Breast epithelium (tissue), 4 donors: ENCODE measurements at regions not wholly inside any gene's neighbourhood (a gene's known extent, or its start where the extent isn't known, plus 50 kb on each side); places are given as distances from the start of the nearest gene placed in this dataset.

Experiments used
- DNase-seq, 2 donors: peaks; one replicate each; pipeline ENCODE4 v3.0.0-alpha.2; 2019; ENCODE audit warnings: low spot score in 2 of 2
- H3K27ac ChIP-seq, 2 donors: fragments of 200-600 bp; sonication (generic) in 1 of 2; one replicate each; pipeline ENCODE4 v1.5.1; 2016 to 2019; ENCODE audit warnings: mild to moderate bottlenecking in 1 of 2
- H3K27me3 ChIP-seq, 2 donors: fragments of 200-600 bp; sonication (generic) in 1 of 2; one replicate each; pipeline versions ENCODE4 v1.5.1 to v1.6.0; 2017 to 2019; ENCODE audit warnings: control low read depth in 1 of 2, mild to moderate bottlenecking in 1 of 2
- H3K36me3 ChIP-seq: fragments of 200-600 bp; one replicate; pipeline ENCODE4 v1.5.1; 2019
- H3K4me1 ChIP-seq, 2 donors: fragments of 200-600 bp; sonication (generic); one replicate each; pipeline ENCODE4 v1.5.1; 2016 to 2019; ENCODE audit warnings: control low read depth in 1 of 2
- H3K4me3 ChIP-seq, 3 donors: fragments of 200-600 bp; sonication (generic); 1 replicate in 2 of 3; 2 replicates in 1 of 3; pipeline ENCODE4 v1.5.1; 2016 to 2019; ENCODE audit warnings: mild to moderate bottlenecking in 3 of 3, moderate library complexity in 2 of 3
- H3K9me3 ChIP-seq, 2 donors: fragments of 200-600 bp; sonication (generic) in 1 of 2; one replicate each; pipeline ENCODE4 v1.5.1; 2016 to 2019; ENCODE audit warnings: control low read depth in 1 of 2
- CTCF ChIP-seq, 3 donors: fragments of 450-650 bp; IDR thresholded peaks; one replicate each; pipeline ENCODE4 v1.5.1; 2016 to 2017; ENCODE audit warnings: antibody characterized with exemption in 3 of 3, mild to moderate bottlenecking in 3 of 3, moderate library complexity in 3 of 3
- POLR2A ChIP-seq: fragments of 450-650 bp; IDR thresholded peaks from one replicate; pipeline ENCODE4 v1.6.1; 2016; ENCODE audit warnings: antibody characterized with exemption, mild to moderate bottlenecking, moderate library complexity
- POLR2AphosphoS5 ChIP-seq, 3 donors: sonication (generic); formaldehyde crosslinking; IDR thresholded peaks; one replicate each; pipeline ENCODE4 v1.6.1; 2017; ENCODE audit warnings: antibody characterized with exemption in 3 of 3
- intact Hi-C: fragments of 100-400 bp; cut with DNase I; formaldehyde crosslinking; loops from one replicate; pipeline ENCODE4 v1.15.1; 2023; ENCODE audit warnings: low total_unique reads

DNA sequence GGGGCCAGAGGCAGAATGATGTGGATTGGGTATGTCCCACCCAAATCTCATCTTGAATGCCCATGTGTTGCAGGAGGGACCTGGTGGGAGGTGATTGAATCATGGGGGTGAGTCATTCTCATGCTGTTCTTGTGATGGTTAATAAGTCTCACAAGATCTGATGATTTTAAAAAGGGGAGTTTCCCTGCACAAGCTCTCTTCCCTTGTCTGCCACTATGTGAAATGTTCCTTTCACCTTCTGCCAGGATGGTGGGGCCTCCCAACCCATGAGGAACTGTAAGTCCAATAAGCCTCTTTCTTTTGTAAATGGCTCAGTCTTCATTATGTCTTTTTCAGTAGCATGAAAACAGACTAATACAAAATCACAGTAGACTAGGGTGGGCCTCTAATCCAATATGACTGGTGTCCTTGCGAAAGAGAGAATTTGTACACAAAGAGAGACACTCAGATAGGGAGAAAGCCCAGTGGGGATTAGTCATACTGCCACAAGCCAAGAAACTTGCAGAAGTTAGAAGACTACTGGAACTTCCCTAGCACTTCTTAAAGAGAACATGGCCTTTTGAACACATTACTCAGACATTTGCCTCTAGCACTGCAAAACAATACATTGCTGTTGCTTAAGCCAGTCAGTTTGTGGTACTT lies 68.4 kb downstream of the ANXA1 start:
- Histone ChIP-seq H3K27ac (no peak overlapping the region), H3K9me3 (no peaks in the 10 kb centered on the region), H3K27me3 (no peaks in the 10 kb centered on the region), H3K4me3 (no peak overlapping the region), H3K36me3 (no peaks in the 10 kb centered on the region), H3K4me1 (no peaks in the 10 kb centered on the region)
- no peak for TF ChIP-seq CTCF (IDR thresholded peaks at IDR 0.05)
- no peak for TF ChIP-seq POLR2A
- TF ChIP-seq POLR2AphosphoS5 (IDR thresholded peaks at IDR 0.05): no peak
- DNase-seq: no peak
- intact Hi-C loops: no loop called here

GRCh38 chr9:73223594-73223993 lies 71.9 kb downstream of the ANXA1 start:
- TF ChIP-seq POLR2A (no peak), POLR2AphosphoS5 (IDR thresholded peaks at IDR 0.05) (no peak), CTCF (IDR thresholded peaks at IDR 0.05) (no peak)
- intact Hi-C loops: no loop called here

DNA sequence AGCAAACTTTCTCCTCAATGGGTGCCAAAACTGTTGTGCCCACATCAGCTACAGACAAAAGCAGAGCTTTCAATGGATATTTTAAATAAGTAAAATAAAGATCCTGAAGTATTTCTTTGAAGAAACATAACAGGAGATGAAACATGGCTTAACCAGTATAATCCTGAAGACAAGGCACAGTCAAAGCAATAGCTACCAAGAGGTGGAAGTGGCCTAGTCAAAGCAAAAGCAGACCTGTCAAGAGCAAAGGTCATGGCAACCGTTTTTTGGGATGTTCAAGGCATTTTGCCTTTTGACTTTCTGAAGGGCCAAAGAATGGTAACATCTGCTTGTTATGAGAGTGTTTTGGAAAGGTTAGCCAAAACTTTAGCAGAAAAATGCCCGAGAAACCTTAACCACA lies 77.9 kb downstream of the ANXA1 start:
- intact Hi-C loops: no loop called here
- no peak overlapping the region for H3K4me3 ChIP-seq
- no peaks in the 10 kb centered on the region for H3K9me3 ChIP-seq
- TF ChIP-seq CTCF (IDR thresholded peaks at IDR 0.05) (no peak), POLR2AphosphoS5 (IDR thresholded peaks at IDR 0.05) (no peak), POLR2A (no peak)
- no peaks in the 10 kb centered on the region for H3K4me1 ChIP-seq
- no peaks in the 10 kb centered on the region for H3K36me3 ChIP-seq
- no peaks in the 10 kb centered on the region for H3K27me3 ChIP-seq
- no peak for DNase-seq
- H3K27ac ChIP-seq: no peak overlapping the region

More at GRCh38 chr9:73223594-73223993, 71.9 kb downstream of the ANXA1 start:
- H3K4me3 ChIP-seq: no peak overlapping the region
- H3K36me3 ChIP-seq: no peaks in the 10 kb centered on the region
- H3K27me3 ChIP-seq: no peaks in the 10 kb centered on the region
- no peaks in the 10 kb centered on the region for H3K9me3 ChIP-seq
- no peak for DNase-seq
- no peaks in the 10 kb centered on the region for H3K4me1 ChIP-seq
- H3K27ac ChIP-seq: no peak overlapping the region

- Histone ChIP-seq H3K9me3 (no peaks in the 10 kb centered on the region), H3K27ac (no peak overlapping the region), H3K27me3 (no peaks in the 10 kb centered on the region), H3K36me3 (no peaks in the 10 kb centered on the region), H3K4me3 (no peak overlapping the region), H3K4me1 (no peaks in the 10 kb centered on the region)
- DNase-seq: no peak
- TF ChIP-seq CTCF (IDR thresholded peaks at IDR 0.05) (no peak), POLR2A (no peak), POLR2AphosphoS5 (IDR thresholded peaks at IDR 0.05) (no peak)
- intact Hi-C loops: no loop called here
Observed at GRCh38 chr9:73230251-73230650, 78.6 kb downstream of the ANXA1 start.

DNA sequence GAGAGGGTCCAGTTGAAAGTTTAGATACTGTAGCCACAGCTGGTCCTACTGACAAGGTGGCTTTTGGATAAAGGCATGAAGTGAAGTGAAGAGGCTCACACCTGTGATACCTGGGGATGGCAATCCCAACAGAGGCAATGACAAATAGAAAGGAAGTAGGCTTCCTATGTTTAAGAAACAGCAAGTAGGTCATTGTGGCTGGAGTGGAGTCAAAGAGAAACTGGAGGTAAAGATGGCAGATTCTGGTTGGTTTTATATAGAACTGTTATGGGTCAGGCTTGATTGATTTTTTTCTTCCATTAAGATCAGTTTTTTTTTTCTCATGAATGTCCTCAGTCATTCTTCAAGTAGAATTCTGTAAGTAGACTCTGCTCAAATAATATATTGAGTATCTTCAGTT lies 79.5 kb downstream of the ANXA1 start:
- Histone ChIP-seq H3K27ac (no peak overlapping the region), H3K9me3 (no peaks in the 10 kb centered on the region), H3K4me3 (no peak overlapping the region), H3K27me3 (no peaks in the 10 kb centered on the region), H3K4me1 (no peaks in the 10 kb centered on the region), H3K36me3 (no peaks in the 10 kb centered on the region)
- intact Hi-C loops: no loop called here
- no peak for DNase-seq
- TF ChIP-seq CTCF (IDR thresholded peaks at IDR 0.05): no peak
- TF ChIP-seq POLR2A: no peak
- TF ChIP-seq POLR2AphosphoS5 (IDR thresholded peaks at IDR 0.05): no peak
